ENCODE measurements at regions not wholly inside any gene's neighbourhood (a gene's known extent, or its start where the extent isn't known, plus 50 kb on each side); places are given as distances from the start of the nearest gene placed in this dataset.

GRCh38 chr17:79169861-79170260 lies 95.2 kb downstream of the ENGASE start:
- H3K27ac ChIP-seq (ENCODE audit: insufficient read depth, low read length, poor library complexity, severe bottlenecking), result no peak overlapping the region
- ATAC-seq (ENCODE audit: low read depth in 2 of 2) (no peak), DNase-seq (no peak)
- Mint-ChIP-seq H3K9me3 (no peaks in the 10 kb centered on the region), H3K4me1 (no peaks in the 10 kb centered on the region), H3K27ac (no peak overlapping the region), H3K27me3 (peaks cover 10% of the 10 kb centered on the region), H3K36me3 (no peaks in the 10 kb centered on the region), H3K4me3 (no peak overlapping the region)
- H3K4me3 ChIP-seq (ENCODE audit: low read depth, low read length), result no peak overlapping the region
- H3K27me3 ChIP-seq (ENCODE audit: control insufficient read depth, insufficient read depth, low read length), result no peaks in the 10 kb centered on the region
- no peaks in the 10 kb centered on the region for H3K4me1 ChIP-seq (ENCODE audit: control insufficient read depth, insufficient read depth, low read length, poor library complexity, severe bottlenecking)
- no peaks in the 10 kb centered on the region for H3K9me3 ChIP-seq (ENCODE audit: control insufficient read depth in 2 of 2, low read length in 2 of 2)
- H3K36me3 ChIP-seq (ENCODE audit: control insufficient read depth, insufficient read depth, low read length), result no peaks in the 10 kb centered on the region

- no peaks in the 10 kb centered on the region for H3K9me3 Mint-ChIP-seq
- Histone ChIP-seq H3K4me3 (ENCODE audit: low read depth, low read length) (no peak overlapping the region), H3K27ac (ENCODE audit: insufficient read depth, low read length, poor library complexity, severe bottlenecking) (no peak overlapping the region), H3K27me3 (ENCODE audit: control insufficient read depth, insufficient read depth, low read length) (no peaks in the 10 kb centered on the region), H3K4me1 (ENCODE audit: control insufficient read depth, insufficient read depth, low read length, poor library complexity, severe bottlenecking) (no peaks in the 10 kb centered on the region), H3K36me3 (ENCODE audit: control insufficient read depth, insufficient read depth, low read length) (no peaks in the 10 kb centered on the region), H3K9me3 (ENCODE audit: control insufficient read depth in 2 of 2, low read length in 2 of 2) (no peaks in the 10 kb centered on the region)
- no peaks in the 10 kb centered on the region for H3K4me1 Mint-ChIP-seq
- peaks cover 10% of the 10 kb centered on the region for H3K27me3 Mint-ChIP-seq
- no peak overlapping the region for H3K27ac Mint-ChIP-seq
- ATAC-seq (ENCODE audit: low read depth in 2 of 2) (no peak), DNase-seq (no peak)
- no peak overlapping the region for H3K4me3 Mint-ChIP-seq
- no peaks in the 10 kb centered on the region for H3K36me3 Mint-ChIP-seq
Measured at GRCh38 chr17:79169366-79169765, 94.7 kb downstream of the ENGASE start.

GRCh38 chr17:79168486-79169055 lies 93.9 kb downstream of the ENGASE start:
- DNase-seq, result no peak
- Histone ChIP-seq H3K4me1 (ENCODE audit: control insufficient read depth, insufficient read depth, low read length, poor library complexity, severe bottlenecking) (no peaks in the 10 kb centered on the region), H3K36me3 (ENCODE audit: control insufficient read depth, insufficient read depth, low read length) (no peaks in the 10 kb centered on the region), H3K27ac (ENCODE audit: insufficient read depth, low read length, poor library complexity, severe bottlenecking) (no peak overlapping the region), H3K4me3 (ENCODE audit: low read depth, low read length) (no peak overlapping the region), H3K27me3 (ENCODE audit: control insufficient read depth, insufficient read depth, low read length) (no peaks in the 10 kb centered on the region), H3K9me3 (ENCODE audit: control insufficient read depth in 2 of 2, low read length in 2 of 2) (no peaks in the 10 kb centered on the region)
- no peak overlapping the region for H3K27ac Mint-ChIP-seq
- no peaks in the 10 kb centered on the region for H3K9me3 Mint-ChIP-seq
- H3K4me3 Mint-ChIP-seq, result no peak overlapping the region
- H3K36me3 Mint-ChIP-seq, result no peaks in the 10 kb centered on the region
- no peaks in the 10 kb centered on the region for H3K4me1 Mint-ChIP-seq
- no peak for ATAC-seq (ENCODE audit: low read depth in 2 of 2)
- H3K27me3 Mint-ChIP-seq, result peaks cover 10% of the 10 kb centered on the region

GRCh38 chr17:79167486-79167885 lies 92.9 kb downstream of the ENGASE start:
- ATAC-seq (ENCODE audit: low read depth in 2 of 2), result no peak
- H3K36me3 ChIP-seq (ENCODE audit: control insufficient read depth, insufficient read depth, low read length), result no peaks in the 10 kb centered on the region
- no peaks in the 10 kb centered on the region for H3K9me3 ChIP-seq (ENCODE audit: control insufficient read depth in 2 of 2, low read length in 2 of 2)
- no peak for DNase-seq
- Mint-ChIP-seq H3K27ac (no peak overlapping the region), H3K27me3 (peaks cover 10% of the 10 kb centered on the region), H3K36me3 (no peaks in the 10 kb centered on the region), H3K4me1 (no peaks in the 10 kb centered on the region), H3K4me3 (no peak overlapping the region), H3K9me3 (no peaks in the 10 kb centered on the region)
- H3K4me3 ChIP-seq (ENCODE audit: low read depth, low read length), result no peak overlapping the region
- H3K27ac ChIP-seq (ENCODE audit: insufficient read depth, low read length, poor library complexity, severe bottlenecking), result no peak overlapping the region
- no peaks in the 10 kb centered on the region for H3K4me1 ChIP-seq (ENCODE audit: control insufficient read depth, insufficient read depth, low read length, poor library complexity, severe bottlenecking)
- no peaks in the 10 kb centered on the region for H3K27me3 ChIP-seq (ENCODE audit: control insufficient read depth, insufficient read depth, low read length)

- H3K36me3 Mint-ChIP-seq, result no peaks in the 10 kb centered on the region
- Histone ChIP-seq H3K27me3 (ENCODE audit: control insufficient read depth, insufficient read depth, low read length) (no peaks in the 10 kb centered on the region), H3K4me1 (ENCODE audit: control insufficient read depth, insufficient read depth, low read length, poor library complexity, severe bottlenecking) (no peaks in the 10 kb centered on the region), H3K4me3 (ENCODE audit: low read depth, low read length) (no peak overlapping the region), H3K9me3 (ENCODE audit: control insufficient read depth in 2 of 2, low read length in 2 of 2) (no peaks in the 10 kb centered on the region), H3K36me3 (ENCODE audit: control insufficient read depth, insufficient read depth, low read length) (no peaks in the 10 kb centered on the region), H3K27ac (ENCODE audit: insufficient read depth, low read length, poor library complexity, severe bottlenecking) (no peak overlapping the region)
- DNase-seq (no peak), ATAC-seq (ENCODE audit: low read depth in 2 of 2) (no peak)
- H3K27me3 Mint-ChIP-seq, result peaks cover 10% of the 10 kb centered on the region
- no peak overlapping the region for H3K4me3 Mint-ChIP-seq
- H3K4me1 Mint-ChIP-seq, result peaks cover 0 to 5% (median 0%) of the 10 kb centered on the region in 4 donors
- no peak overlapping the region for H3K27ac Mint-ChIP-seq
- H3K9me3 Mint-ChIP-seq, result no peaks in the 10 kb centered on the region
Measured at GRCh38 chr17:79165756-79166473, 91.3 kb downstream of the ENGASE start.

GRCh38 chr17:79164913-79165695 lies 90.5 kb downstream of the ENGASE start:
- DNase-seq (no peak), ATAC-seq (ENCODE audit: low read depth in 2 of 2) (no peak)
- no peaks in the 10 kb centered on the region for H3K9me3 Mint-ChIP-seq
- H3K36me3 Mint-ChIP-seq, result no peaks in the 10 kb centered on the region
- H3K27me3 ChIP-seq (ENCODE audit: control insufficient read depth, insufficient read depth, low read length), result no peaks in the 10 kb centered on the region
- no peak overlapping the region for H3K27ac Mint-ChIP-seq
- no peaks in the 10 kb centered on the region for H3K9me3 ChIP-seq (ENCODE audit: control insufficient read depth in 2 of 2, low read length in 2 of 2)
- no peak overlapping the region for H3K4me3 ChIP-seq (ENCODE audit: low read depth, low read length)
- no peak overlapping the region for H3K4me3 Mint-ChIP-seq
- no peaks in the 10 kb centered on the region for H3K36me3 ChIP-seq (ENCODE audit: control insufficient read depth, insufficient read depth, low read length)
- H3K4me1 ChIP-seq (ENCODE audit: control insufficient read depth, insufficient read depth, low read length, poor library complexity, severe bottlenecking), result no peaks in the 10 kb centered on the region
- peaks cover 0 to 10% (median 0%) of the 10 kb centered on the region in 4 donors for H3K4me1 Mint-ChIP-seq
- peaks cover 6% of the 10 kb centered on the region for H3K27me3 Mint-ChIP-seq
- H3K27ac ChIP-seq (ENCODE audit: insufficient read depth, low read length, poor library complexity, severe bottlenecking), result no peak overlapping the region

- H3K27me3 Mint-ChIP-seq, result peaks cover 6% of the 10 kb centered on the region
- Histone ChIP-seq H3K4me3 (ENCODE audit: low read depth, low read length) (no peak overlapping the region), H3K4me1 (ENCODE audit: control insufficient read depth, insufficient read depth, low read length, poor library complexity, severe bottlenecking) (no peaks in the 10 kb centered on the region), H3K27me3 (ENCODE audit: control insufficient read depth, insufficient read depth, low read length) (no peaks in the 10 kb centered on the region), H3K27ac (ENCODE audit: insufficient read depth, low read length, poor library complexity, severe bottlenecking) (no peak overlapping the region), H3K9me3 (ENCODE audit: control insufficient read depth in 2 of 2, low read length in 2 of 2) (no peaks in the 10 kb centered on the region), H3K36me3 (ENCODE audit: control insufficient read depth, insufficient read depth, low read length) (no peaks in the 10 kb centered on the region)
- H3K9me3 Mint-ChIP-seq, result no peaks in the 10 kb centered on the region
- peaks cover 0 to 10% (median 0%) of the 10 kb centered on the region in 4 donors for H3K4me1 Mint-ChIP-seq
- no peak for DNase-seq
- no peak overlapping the region for H3K4me3 Mint-ChIP-seq
- H3K27ac Mint-ChIP-seq, result peak overlapping the region in 1 of 3 donors; percentile 29
- ATAC-seq (ENCODE audit: low read depth in 2 of 2), result no peak
- H3K36me3 Mint-ChIP-seq, result no peaks in the 10 kb centered on the region
Measured at GRCh38 chr17:79164408-79164807, 89.8 kb downstream of the ENGASE start.

Measured in CD4-positive, CD25-positive, alpha-beta regulatory T cell (primary cell).